K562 (cell line): ENCODE measurements at regions not wholly inside any gene's neighbourhood (a gene's known extent, or its start where the extent isn't known, plus 50 kb on each side); places are given as distances from the start of the nearest gene placed in this dataset.
"Not testable (repeated sequence)": the region's sequence is repeated elsewhere in the genome, so short reads cannot be mapped to it uniquely, and the experiment has no call there.

Experiments
- CBX3 ChIP-seq, 2 experiments: IDR thresholded peaks; 1 replicate in 1 of 2; 2 replicates in 1 of 2; pipeline ENCODE4 v1.6.1; 2012; ENCODE audit warnings: inconsistent platforms in 2 of 2, low read length in 2 of 2, borderline replicate concordance in 1 of 2, control low read depth in 1 of 2
- CC2D1A ChIP-seq: fragments of 450-650 bp; IDR thresholded peaks from 2 replicates; pipeline ENCODE4 v1.6.1; 2017; ENCODE audit warnings: mild to moderate bottlenecking
- CXXC5 ChIP-seq: fragments of 250-450 bp; sonication (Bioruptor Pico); IDR thresholded peaks from 2 replicates; pipeline ENCODE4 v1.8.0; 2022; ENCODE audit warnings: inconsistent platforms, mild to moderate bottlenecking, moderate library complexity
- HMGN3 ChIP-seq: IDR thresholded peaks from 2 replicates; pipeline ENCODE4 v1.6.1; 2011; ENCODE audit warnings: borderline replicate concordance, low read depth, mild to moderate bottlenecking, mixed read lengths, low read length; ENCODE audit not compliant: insufficient read length; ENCODE audit errors: extremely low read depth
- PHF21A ChIP-seq: fragments of 450-650 bp; IDR thresholded peaks from 2 replicates; pipeline ENCODE4 v1.6.1; 2017; ENCODE audit warnings: low read depth, borderline replicate concordance
- SP2 ChIP-seq: IDR thresholded peaks from 2 replicates; pipeline ENCODE4 v1.6.1; 2011; ENCODE audit warnings: mild to moderate bottlenecking, low read depth, low read length, moderate library complexity; ENCODE audit not compliant: poor library complexity, severe bottlenecking; ENCODE audit errors: extremely low read depth
- TAF7 ChIP-seq: fragments of 450-650 bp; IDR thresholded peaks from 2 replicates; pipeline ENCODE4 v1.6.1; 2016; ENCODE audit warnings: missing genetic modification characterization, missing compliant biosample characterization
- TAF9B ChIP-seq: fragments of 450-650 bp; IDR thresholded peaks from 2 replicates; pipeline ENCODE4 v1.6.1; 2018; ENCODE audit warnings: mild to moderate bottlenecking; ENCODE audit not compliant: partially characterized antibody
- TOE1 ChIP-seq, 2 experiments: fragments of 450-650 bp in 1 of 2; sonication (generic) in 1 of 2; formaldehyde crosslinking in 1 of 2; IDR thresholded peaks; 2 replicates each; pipeline versions ENCODE4 v1.7.1 to v1.8.0; 2016 to 2022; ENCODE audit warnings: borderline replicate concordance in 2 of 2, mild to moderate bottlenecking in 2 of 2, antibody characterized with exemption in 1 of 2, inconsistent platforms in 1 of 2, low read depth in 1 of 2, missing genetic modification reagents in 1 of 2, moderate library complexity in 1 of 2
- ZBTB1 ChIP-seq: sonication (generic); formaldehyde crosslinking; IDR thresholded peaks from 2 replicates; pipeline ENCODE4 v1.8.1; 2023; ENCODE audit warnings: missing genetic modification reagents, low read depth, mild to moderate bottlenecking, borderline replicate concordance
- ZFX ChIP-seq: sonication (generic); formaldehyde crosslinking; IDR thresholded peaks from 2 replicates; pipeline ENCODE4 v1.8.0; 2022; ENCODE audit warnings: mild to moderate bottlenecking, missing genetic modification reagents, moderate library complexity
- TF ChIP-seq, protein P1 (sequence below), 2 experiments: IDR thresholded peaks; 2 replicates each; pipeline ENCODE4 v1.6.1; 2012; ENCODE audit warnings: improper control_type of control experiment in 2 of 2, low read depth in 2 of 2, low read length in 2 of 2, borderline replicate concordance in 1 of 2
- TF ChIP-seq, protein P2 (sequence below): fragments of 450-650 bp; formaldehyde crosslinking; IDR thresholded peaks from 2 replicates; pipeline ENCODE4 v1.4.0; 2020; ENCODE audit warnings: mild to moderate bottlenecking, moderate library complexity
- TF ChIP-seq, protein P3 (sequence below): fragments of 200-800 bp; sonication (Bioruptor generic); IDR thresholded peaks from 2 replicates; pipeline ENCODE4 v1.6.1; 2017; ENCODE audit warnings: missing genetic modification characterization, missing compliant biosample characterization
- TF ChIP-seq, protein P4 (sequence below), 3 experiments: fragments of 200-800 bp in 1 of 3; fragments of 250-450 bp in 1 of 3; fragments of 450-650 bp in 1 of 3; sonication (Bioruptor Pico) in 1 of 3; sonication (Bioruptor generic) in 1 of 3; formaldehyde crosslinking in 1 of 3; IDR thresholded peaks; 2 replicates each; pipeline versions ENCODE4 v1.6.1 to v1.8.0; 2016 to 2022; ENCODE audit warnings: mild to moderate bottlenecking in 2 of 3, missing genetic modification characterization in 2 of 3, missing compliant biosample characterization in 1 of 3, moderate library complexity in 1 of 3

DNA sequence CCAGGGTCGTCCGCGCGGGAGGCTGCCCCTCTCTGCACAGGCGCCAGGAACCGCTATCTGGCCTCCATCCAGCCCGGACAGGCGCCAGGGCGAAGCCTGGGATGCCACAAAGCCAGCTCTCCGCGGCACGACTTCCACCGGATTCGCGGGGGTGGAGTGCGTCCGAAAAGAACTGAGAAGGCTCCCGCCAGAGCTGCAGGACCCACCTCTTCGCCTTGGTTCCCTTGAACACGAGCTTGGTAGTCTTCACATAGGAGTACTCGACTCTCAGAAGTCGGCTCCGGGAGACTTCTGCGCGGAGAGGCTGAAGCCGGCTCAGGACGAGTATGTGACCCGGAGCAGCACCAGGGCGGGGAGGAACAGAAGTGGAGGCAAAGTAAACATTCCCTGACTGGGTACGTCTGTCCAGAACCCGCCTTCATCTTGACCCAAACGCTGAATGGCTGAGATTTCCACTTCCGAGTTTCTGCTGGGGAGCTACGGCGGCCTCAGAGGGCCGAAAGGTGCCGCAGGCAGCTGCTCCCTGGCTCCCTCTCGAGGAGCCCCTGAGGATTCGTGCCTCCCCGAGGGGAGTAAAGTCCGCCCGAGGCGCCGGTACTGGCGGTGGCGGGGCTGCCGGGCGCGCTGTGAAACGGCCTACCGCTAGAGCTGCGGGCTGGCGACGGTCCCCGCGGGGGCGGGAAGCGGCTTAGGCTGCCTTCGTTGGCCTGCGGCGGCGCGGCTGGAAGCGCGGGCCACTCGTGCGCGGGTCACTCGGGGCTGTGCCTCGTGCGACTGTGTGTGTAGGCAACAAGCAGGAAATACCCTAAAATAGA, 2654.9 kb upstream of the DEFB115 start (continued):
- TF ChIP-seq, protein P1, sequence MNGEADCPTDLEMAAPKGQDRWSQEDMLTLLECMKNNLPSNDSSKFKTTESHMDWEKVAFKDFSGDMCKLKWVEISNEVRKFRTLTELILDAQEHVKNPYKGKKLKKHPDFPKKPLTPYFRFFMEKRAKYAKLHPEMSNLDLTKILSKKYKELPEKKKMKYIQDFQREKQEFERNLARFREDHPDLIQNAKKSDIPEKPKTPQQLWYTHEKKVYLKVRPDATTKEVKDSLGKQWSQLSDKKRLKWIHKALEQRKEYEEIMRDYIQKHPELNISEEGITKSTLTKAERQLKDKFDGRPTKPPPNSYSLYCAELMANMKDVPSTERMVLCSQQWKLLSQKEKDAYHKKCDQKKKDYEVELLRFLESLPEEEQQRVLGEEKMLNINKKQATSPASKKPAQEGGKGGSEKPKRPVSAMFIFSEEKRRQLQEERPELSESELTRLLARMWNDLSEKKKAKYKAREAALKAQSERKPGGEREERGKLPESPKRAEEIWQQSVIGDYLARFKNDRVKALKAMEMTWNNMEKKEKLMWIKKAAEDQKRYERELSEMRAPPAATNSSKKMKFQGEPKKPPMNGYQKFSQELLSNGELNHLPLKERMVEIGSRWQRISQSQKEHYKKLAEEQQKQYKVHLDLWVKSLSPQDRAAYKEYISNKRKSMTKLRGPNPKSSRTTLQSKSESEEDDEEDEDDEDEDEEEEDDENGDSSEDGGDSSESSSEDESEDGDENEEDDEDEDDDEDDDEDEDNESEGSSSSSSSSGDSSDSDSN (IDR thresholded peaks at IDR 0.05; ENCODE audit: borderline replicate concordance in 1 of 2, low read depth in 2 of 2, low read length in 2 of 2) = peak; percentile 68 to 88; a peak in 3 of 4 replicates
- TF ChIP-seq TAF9B (peak; percentile 23), CXXC5 (CRISPR knock-in tag) (peak; percentile 73), TAF7 (tag) (0 out of 2 replicates have a peak, but pooled peaks have one; percentile 42), HMGN3 (peak; percentile 42), ZBTB1 (CRISPR knock-in tag) (peak; percentile 63), ZFX (CRISPR knock-in tag) (peak; percentile 30; the same call in 1 of the 2 replicates), CBX3 (IDR thresholded peaks at IDR 0.05; ENCODE audit: borderline replicate concordance in 1 of 2, low read length in 2 of 2) (peak in 1 of 2 experiments; percentile 58; a peak in 1 of 3 replicates), CC2D1A (peak; percentile 86), TOE1 (IDR thresholded peaks at IDR 0.05; ENCODE audit: borderline replicate concordance) (peak; percentile 85), PHF21A (peak; percentile 35; the same call in 1 of the 2 replicates), SP2 (peak; percentile 23)
- TF ChIP-seq, protein P2, sequence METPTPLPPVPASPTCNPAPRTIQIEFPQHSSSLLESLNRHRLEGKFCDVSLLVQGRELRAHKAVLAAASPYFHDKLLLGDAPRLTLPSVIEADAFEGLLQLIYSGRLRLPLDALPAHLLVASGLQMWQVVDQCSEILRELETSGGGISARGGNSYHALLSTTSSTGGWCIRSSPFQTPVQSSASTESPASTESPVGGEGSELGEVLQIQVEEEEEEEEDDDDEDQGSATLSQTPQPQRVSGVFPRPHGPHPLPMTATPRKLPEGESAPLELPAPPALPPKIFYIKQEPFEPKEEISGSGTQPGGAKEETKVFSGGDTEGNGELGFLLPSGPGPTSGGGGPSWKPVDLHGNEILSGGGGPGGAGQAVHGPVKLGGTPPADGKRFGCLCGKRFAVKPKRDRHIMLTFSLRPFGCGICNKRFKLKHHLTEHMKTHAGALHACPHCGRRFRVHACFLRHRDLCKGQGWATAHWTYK (CRISPR knock-in tag) = 0 out of 2 replicates have a peak, but pooled peaks have one; percentile 20
- TF ChIP-seq, protein P3, sequence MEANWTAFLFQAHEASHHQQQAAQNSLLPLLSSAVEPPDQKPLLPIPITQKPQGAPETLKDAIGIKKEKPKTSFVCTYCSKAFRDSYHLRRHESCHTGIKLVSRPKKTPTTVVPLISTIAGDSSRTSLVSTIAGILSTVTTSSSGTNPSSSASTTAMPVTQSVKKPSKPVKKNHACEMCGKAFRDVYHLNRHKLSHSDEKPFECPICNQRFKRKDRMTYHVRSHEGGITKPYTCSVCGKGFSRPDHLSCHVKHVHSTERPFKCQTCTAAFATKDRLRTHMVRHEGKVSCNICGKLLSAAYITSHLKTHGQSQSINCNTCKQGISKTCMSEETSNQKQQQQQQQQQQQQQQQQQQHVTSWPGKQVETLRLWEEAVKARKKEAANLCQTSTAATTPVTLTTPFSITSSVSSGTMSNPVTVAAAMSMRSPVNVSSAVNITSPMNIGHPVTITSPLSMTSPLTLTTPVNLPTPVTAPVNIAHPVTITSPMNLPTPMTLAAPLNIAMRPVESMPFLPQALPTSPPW (CRISPR knock-in tag) = peak; percentile 49
- not testable (repeated sequence) for TF ChIP-seq TOE1 (CRISPR knock-in tag; IDR thresholded peaks at IDR 0.05; ENCODE audit: borderline replicate concordance, low read depth)
- TF ChIP-seq, protein P4, sequence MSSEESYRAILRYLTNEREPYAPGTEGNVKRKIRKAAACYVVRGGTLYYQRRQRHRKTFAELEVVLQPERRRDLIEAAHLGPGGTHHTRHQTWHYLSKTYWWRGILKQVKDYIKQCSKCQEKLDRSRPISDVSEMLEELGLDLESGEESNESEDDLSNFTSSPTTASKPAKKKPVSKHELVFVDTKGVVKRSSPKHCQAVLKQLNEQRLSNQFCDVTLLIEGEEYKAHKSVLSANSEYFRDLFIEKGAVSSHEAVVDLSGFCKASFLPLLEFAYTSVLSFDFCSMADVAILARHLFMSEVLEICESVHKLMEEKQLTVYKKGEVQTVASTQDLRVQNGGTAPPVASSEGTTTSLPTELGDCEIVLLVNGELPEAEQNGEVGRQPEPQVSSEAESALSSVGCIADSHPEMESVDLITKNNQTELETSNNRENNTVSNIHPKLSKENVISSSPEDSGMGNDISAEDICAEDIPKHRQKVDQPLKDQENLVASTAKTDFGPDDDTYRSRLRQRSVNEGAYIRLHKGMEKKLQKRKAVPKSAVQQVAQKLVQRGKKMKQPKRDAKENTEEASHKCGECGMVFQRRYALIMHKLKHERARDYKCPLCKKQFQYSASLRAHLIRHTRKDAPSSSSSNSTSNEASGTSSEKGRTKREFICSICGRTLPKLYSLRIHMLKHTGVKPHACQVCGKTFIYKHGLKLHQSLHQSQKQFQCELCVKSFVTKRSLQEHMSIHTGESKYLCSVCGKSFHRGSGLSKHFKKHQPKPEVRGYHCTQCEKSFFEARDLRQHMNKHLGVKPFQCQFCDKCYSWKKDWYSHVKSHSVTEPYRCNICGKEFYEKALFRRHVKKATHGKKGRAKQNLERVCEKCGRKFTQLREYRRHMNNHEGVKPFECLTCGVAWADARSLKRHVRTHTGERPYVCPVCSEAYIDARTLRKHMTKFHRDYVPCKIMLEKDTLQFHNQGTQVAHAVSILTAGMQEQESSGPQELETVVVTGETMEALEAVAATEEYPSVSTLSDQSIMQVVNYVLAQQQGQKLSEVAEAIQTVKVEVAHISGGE (CRISPR knock-in tag; IDR thresholded peaks at IDR 0.05) = 0 out of 6 replicates have a peak, but pooled peaks of 1 of the 3 experiments have one; percentile 29
